ENCODE measurements at regions not wholly inside any gene's neighbourhood (a gene's known extent, or its start where the extent isn't known, plus 50 kb on each side); places are given as distances from the start of the nearest gene placed in this dataset.

- TF ChIP-seq CTCF (IDR thresholded peaks at IDR 0.05) (no peak), POLR2A (IDR thresholded peaks at IDR 0.05) (no peak)
Observed at GRCh38 chr22:27551402-27551801, 250.2 kb downstream of the MN1 start.

Measured in adrenal gland (tissue), 5 donors.